Stimulated activated CD8-positive, alpha-beta memory T cell treated with anti-CD3 and anti-CD28 coated beads, Interleukin-12 subunit alpha, Interleukin-12 subunit beta, amount 100 ng/mL, for 24 hours (primary cell): ENCODE measurements at regions not wholly inside any gene's neighbourhood (a gene's known extent, or its start where the extent isn't known, plus 50 kb on each side); places are given as distances from the start of the nearest gene placed in this dataset.
"Not testable (repeated sequence)": the region's sequence is repeated elsewhere in the genome, so short reads cannot be mapped to it uniquely, and the experiment has no call there.

ENCODE experiments used
- DNase-seq: peaks from one replicate; pipeline ENCODE4 v3.0.0-alpha.2; 2020; ENCODE audit errors: extremely low read depth

GRCh38 chr3:153615863-153616262 is 453.8 kb downstream of the RAP2B start:
- DNase-seq: no peak

GRCh38 chr3:153617463-153617862 is 455.4 kb downstream of the RAP2B start:
- no peak for DNase-seq

- no peak for DNase-seq
Measured at GRCh38 chr3:153618176-153618575, 456.1 kb downstream of the RAP2B start.

GRCh38 chr3:153619268-153619667 is 457.2 kb downstream of the RAP2B start:
- DNase-seq: no peak

GRCh38 chr3:153621953-153622352 is 459.9 kb downstream of the RAP2B start:
- DNase-seq: no peak

GRCh38 chr3:153623834-153624233 is 461.8 kb downstream of the RAP2B start:
- no peak for DNase-seq

GRCh38 chr3:153624310-153625030 is 462.4 kb downstream of the RAP2B start:
- DNase-seq: no peak

- DNase-seq: no peak
Measured at GRCh38 chr3:153625506-153625905, 463.5 kb downstream of the RAP2B start.

- no peak for DNase-seq
Measured at GRCh38 chr3:153626158-153626557, 464.1 kb downstream of the RAP2B start.

- no peak for DNase-seq
Measured at GRCh38 chr3:153628591-153628990, 466.6 kb downstream of the RAP2B start.

- DNase-seq: no peak
Measured at GRCh38 chr3:153629148-153629547, 467.1 kb downstream of the RAP2B start.

GRCh38 chr3:153631102-153631501 is 469.1 kb downstream of the RAP2B start:
- no peak for DNase-seq

GRCh38 chr3:153631664-153632063 is 469.6 kb downstream of the RAP2B start:
- DNase-seq: no peak

GRCh38 chr3:153633407-153633806 is 471.4 kb downstream of the RAP2B start:
- no peak for DNase-seq

GRCh38 chr3:153634683-153635082 is 472.7 kb downstream of the RAP2B start:
- no peak for DNase-seq

GRCh38 chr3:153639631-153640030 is 477.6 kb downstream of the RAP2B start:
- DNase-seq: no peak

- no peak for DNase-seq
Measured at GRCh38 chr3:153640689-153641665, 479.0 kb downstream of the RAP2B start.

GRCh38 chr3:153642576-153642975 is 478.6 kb upstream of the ARHGEF26 start:
- not testable (repeated sequence) for DNase-seq

GRCh38 chr3:153643471-153643870 is 477.7 kb upstream of the ARHGEF26 start:
- not testable (repeated sequence) for DNase-seq

GRCh38 chr3:153649286-153649839 is 471.8 kb upstream of the ARHGEF26 start:
- no peak for DNase-seq

GRCh38 chr3:153652076-153652475 is 469.1 kb upstream of the ARHGEF26 start:
- DNase-seq: no peak

GRCh38 chr3:153657046-153657445 is 464.1 kb upstream of the ARHGEF26 start:
- DNase-seq: no peak

GRCh38 chr3:153657461-153657860 is 463.7 kb upstream of the ARHGEF26 start:
- DNase-seq: no peak
